ENCODE measurements at regions not wholly inside any gene's neighbourhood (a gene's known extent, or its start where the extent isn't known, plus 50 kb on each side); places are given as distances from the start of the nearest gene placed in this dataset.

DNA sequence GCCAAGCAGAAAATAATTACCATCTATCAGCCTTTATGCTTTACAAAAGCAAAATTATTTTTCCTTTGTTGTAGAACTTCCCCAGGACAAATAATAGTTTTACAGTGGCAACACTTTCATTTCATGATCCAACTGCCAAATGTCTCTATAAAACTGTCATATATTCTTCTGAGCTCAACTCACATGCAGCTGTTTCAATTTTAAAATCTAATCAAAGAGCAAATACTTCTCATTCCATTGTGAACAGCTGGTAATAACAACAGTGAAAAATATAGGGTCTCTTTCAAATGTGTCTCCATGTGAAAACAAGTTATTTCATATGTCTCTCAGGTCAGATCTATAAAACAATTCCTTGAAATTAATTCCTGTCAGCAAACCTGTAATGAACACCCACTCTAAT is 270.6 kb upstream of the SLC7A11 start:
- TF ChIP-seq, protein P1, sequence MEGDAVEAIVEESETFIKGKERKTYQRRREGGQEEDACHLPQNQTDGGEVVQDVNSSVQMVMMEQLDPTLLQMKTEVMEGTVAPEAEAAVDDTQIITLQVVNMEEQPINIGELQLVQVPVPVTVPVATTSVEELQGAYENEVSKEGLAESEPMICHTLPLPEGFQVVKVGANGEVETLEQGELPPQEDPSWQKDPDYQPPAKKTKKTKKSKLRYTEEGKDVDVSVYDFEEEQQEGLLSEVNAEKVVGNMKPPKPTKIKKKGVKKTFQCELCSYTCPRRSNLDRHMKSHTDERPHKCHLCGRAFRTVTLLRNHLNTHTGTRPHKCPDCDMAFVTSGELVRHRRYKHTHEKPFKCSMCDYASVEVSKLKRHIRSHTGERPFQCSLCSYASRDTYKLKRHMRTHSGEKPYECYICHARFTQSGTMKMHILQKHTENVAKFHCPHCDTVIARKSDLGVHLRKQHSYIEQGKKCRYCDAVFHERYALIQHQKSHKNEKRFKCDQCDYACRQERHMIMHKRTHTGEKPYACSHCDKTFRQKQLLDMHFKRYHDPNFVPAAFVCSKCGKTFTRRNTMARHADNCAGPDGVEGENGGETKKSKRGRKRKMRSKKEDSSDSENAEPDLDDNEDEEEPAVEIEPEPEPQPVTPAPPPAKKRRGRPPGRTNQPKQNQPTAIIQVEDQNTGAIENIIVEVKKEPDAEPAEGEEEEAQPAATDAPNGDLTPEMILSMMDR (IDR thresholded peaks at IDR 0.05) = no peak
- no peak for TF ChIP-seq POLR2A (IDR thresholded peaks at IDR 0.05)

All from esophagus squamous epithelium (tissue), 4 donors.